HEK293T (cell line): ENCODE measurements at regions not wholly inside any gene's neighbourhood (a gene's known extent, or its start where the extent isn't known, plus 50 kb on each side); places are given as distances from the start of the nearest gene placed in this dataset.

Experiments used
- CTBP1 ChIP-seq: fragments of 450-650 bp; IDR thresholded peaks from 2 replicates; pipeline ENCODE4 v1.6.1; 2016; ENCODE audit warnings: borderline replicate concordance
- ELF4 ChIP-seq: fragments of 450-650 bp; IDR thresholded peaks from 2 replicates; pipeline ENCODE4 v1.6.1; 2017; ENCODE audit warnings: antibody characterized with exemption
- FOXA1 ChIP-seq: fragments of 450-650 bp; IDR thresholded peaks from 2 replicates; pipeline ENCODE4 v1.6.1; 2016; ENCODE audit warnings: mild to moderate bottlenecking
- FOXK2 ChIP-seq: fragments of 450-650 bp; IDR thresholded peaks from 2 replicates; pipeline ENCODE4 v1.6.1; 2016; ENCODE audit warnings: mild to moderate bottlenecking
- FOXM1 ChIP-seq: fragments of 450-650 bp; IDR thresholded peaks from 2 replicates; pipeline ENCODE4 v1.6.1; 2017; ENCODE audit warnings: mild to moderate bottlenecking, borderline replicate concordance
- HDGF ChIP-seq: fragments of 450-650 bp; IDR thresholded peaks from 2 replicates; pipeline ENCODE4 v1.6.1; 2017; ENCODE audit warnings: antibody characterized with exemption, borderline replicate concordance
- L3MBTL2 ChIP-seq: fragments of 450-650 bp; conservative IDR thresholded peaks from 2 replicates; pipeline ENCODE4 v1.6.1; 2016; ENCODE audit warnings: mild to moderate bottlenecking
- LEF1 ChIP-seq: fragments of 450-650 bp; IDR thresholded peaks from 2 replicates; pipeline ENCODE4 v1.6.1; 2017; ENCODE audit warnings: mild to moderate bottlenecking, borderline replicate concordance
- NFRKB ChIP-seq: fragments of 450-650 bp; IDR thresholded peaks from 2 replicates; pipeline ENCODE4 v1.6.1; 2016; ENCODE audit warnings: mild to moderate bottlenecking, moderate library complexity
- PKNOX1 ChIP-seq: fragments of 450-650 bp; IDR thresholded peaks from 2 replicates; pipeline ENCODE4 v1.6.1; 2016
- SP1 ChIP-seq: fragments of 450-650 bp; IDR thresholded peaks from 2 replicates; pipeline ENCODE4 v1.6.1; 2017
- SUZ12 ChIP-seq: fragments of 450-650 bp; IDR thresholded peaks from 2 replicates; pipeline ENCODE4 v1.6.1; 2016; ENCODE audit warnings: mild to moderate bottlenecking
- ZNF384 ChIP-seq: fragments of 450-650 bp; IDR thresholded peaks from 2 replicates; pipeline ENCODE4 v1.6.1; 2016

DNA sequence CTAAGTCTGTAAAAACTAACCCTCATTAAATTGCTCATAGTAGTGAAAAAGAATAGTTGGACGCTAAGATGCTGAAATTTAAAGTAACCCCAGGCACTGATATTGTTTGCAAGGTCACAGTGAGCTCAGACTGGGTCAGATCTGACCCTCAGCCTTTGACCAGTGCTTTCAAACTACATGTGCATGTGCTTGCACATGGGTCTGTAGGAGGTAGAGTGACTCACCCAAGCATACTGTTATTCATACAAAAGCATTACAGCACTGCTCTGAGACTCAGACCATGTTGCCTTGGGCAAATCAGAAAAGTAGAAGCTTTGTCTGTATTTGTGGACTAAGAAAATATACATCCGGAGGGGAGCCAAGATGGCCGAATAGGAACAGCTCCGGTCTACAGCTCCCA, 326.4 kb upstream of the MARCKS start:
- TF ChIP-seq SP1 (no peak), FOXM1 (no peak), PKNOX1 (no peak), ELF4 (no peak), L3MBTL2 (peak; percentile 49), FOXK2 (no peak), CTBP1 (no peak), FOXA1 (no peak), HDGF (no peak), ZNF384 (no peak), NFRKB (no peak), SUZ12 (no peak), LEF1 (no peak)
